VCaP (cell line): ENCODE measurements at regions not wholly inside any gene's neighbourhood (a gene's known extent, or its start where the extent isn't known, plus 50 kb on each side); places are given as distances from the start of the nearest gene placed in this dataset.

ENCODE experiments used
- H3K27ac ChIP-seq: fragments of 450-650 bp; 2 replicates; pipeline ENCODE4 v1.5.1; 2017
- TF ChIP-seq, protein P1 (sequence below): fragments of 450-650 bp; conservative IDR thresholded peaks from 2 replicates; pipeline ENCODE4 v1.5.1; 2017; ENCODE audit warnings: mild to moderate bottlenecking, moderate library complexity

DNA sequence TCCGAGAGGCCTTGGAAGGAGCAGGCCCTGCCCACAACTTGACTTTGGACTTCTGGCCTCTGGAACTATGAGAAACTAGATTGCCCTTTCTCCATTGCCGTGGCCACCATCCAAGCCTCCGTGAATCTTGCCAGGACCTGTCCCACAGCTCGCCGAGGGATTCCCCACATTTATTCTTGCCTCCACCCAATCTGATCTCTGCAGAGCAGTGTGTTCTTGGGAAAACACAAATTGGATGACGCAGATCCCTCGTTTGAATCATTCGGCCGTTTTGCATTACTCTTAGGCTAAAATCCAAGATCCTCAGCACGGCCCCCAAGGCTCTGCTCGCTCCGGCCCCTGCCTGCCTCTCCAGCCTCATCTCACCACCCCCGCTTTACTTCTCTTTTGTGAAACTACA lies 364.2 kb downstream of the ZNF516 start:
- TF ChIP-seq, protein P1, sequence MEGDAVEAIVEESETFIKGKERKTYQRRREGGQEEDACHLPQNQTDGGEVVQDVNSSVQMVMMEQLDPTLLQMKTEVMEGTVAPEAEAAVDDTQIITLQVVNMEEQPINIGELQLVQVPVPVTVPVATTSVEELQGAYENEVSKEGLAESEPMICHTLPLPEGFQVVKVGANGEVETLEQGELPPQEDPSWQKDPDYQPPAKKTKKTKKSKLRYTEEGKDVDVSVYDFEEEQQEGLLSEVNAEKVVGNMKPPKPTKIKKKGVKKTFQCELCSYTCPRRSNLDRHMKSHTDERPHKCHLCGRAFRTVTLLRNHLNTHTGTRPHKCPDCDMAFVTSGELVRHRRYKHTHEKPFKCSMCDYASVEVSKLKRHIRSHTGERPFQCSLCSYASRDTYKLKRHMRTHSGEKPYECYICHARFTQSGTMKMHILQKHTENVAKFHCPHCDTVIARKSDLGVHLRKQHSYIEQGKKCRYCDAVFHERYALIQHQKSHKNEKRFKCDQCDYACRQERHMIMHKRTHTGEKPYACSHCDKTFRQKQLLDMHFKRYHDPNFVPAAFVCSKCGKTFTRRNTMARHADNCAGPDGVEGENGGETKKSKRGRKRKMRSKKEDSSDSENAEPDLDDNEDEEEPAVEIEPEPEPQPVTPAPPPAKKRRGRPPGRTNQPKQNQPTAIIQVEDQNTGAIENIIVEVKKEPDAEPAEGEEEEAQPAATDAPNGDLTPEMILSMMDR: no peak
- no peak overlapping the region for H3K27ac ChIP-seq

GRCh38 chr18:76126327-76126726 lies 368.7 kb downstream of the ZNF516 start:
- TF ChIP-seq, protein P1: no peak
- no peak overlapping the region for H3K27ac ChIP-seq

GRCh38 chr18:76121011-76121410 lies 374.0 kb downstream of the ZNF516 start:
- H3K27ac ChIP-seq: no peak overlapping the region
- TF ChIP-seq, protein P1: no peak

GRCh38 chr18:76115580-76115979 lies 379.5 kb downstream of the ZNF516 start:
- no peak overlapping the region for H3K27ac ChIP-seq
- TF ChIP-seq, protein P1: no peak

- H3K27ac ChIP-seq: no peak overlapping the region
- TF ChIP-seq, protein P1: no peak
Observed at GRCh38 chr18:76113101-76113500, 381.9 kb downstream of the ZNF516 start.

DNA sequence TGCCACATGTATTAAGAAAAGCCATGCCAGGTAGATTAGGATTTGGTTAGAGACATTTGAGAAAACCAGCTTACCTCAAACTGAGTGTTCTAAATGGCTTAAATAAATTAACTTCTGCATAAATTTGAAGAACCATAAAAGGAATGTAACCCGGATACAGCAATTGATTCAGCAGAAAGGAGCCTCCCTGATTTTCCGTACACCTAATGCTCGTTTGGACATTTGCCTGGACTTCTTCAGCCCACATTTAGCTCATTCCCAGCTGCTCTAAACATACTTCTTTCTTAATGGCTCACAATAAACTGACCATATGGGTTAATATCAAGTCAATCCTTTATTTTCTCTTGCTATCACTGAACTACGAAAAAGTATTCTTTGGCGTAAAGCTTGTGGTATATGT lies 392.4 kb downstream of the ZNF516 start:
- H3K27ac ChIP-seq: no peak overlapping the region
- TF ChIP-seq, protein P1: no peak

GRCh38 chr18:76102156-76102555 lies 392.9 kb downstream of the ZNF516 start:
- TF ChIP-seq, protein P1: no peak
- no peak overlapping the region for H3K27ac ChIP-seq
